GM23338 (cell line): ENCODE measurements at regions not wholly inside any gene's neighbourhood (a gene's known extent, or its start where the extent isn't known, plus 50 kb on each side); places are given as distances from the start of the nearest gene placed in this dataset.

ENCODE experiments used
- ATAC-seq: fragments of 200-7000 bp; cut with Tn5 transposase; 3 replicates; pipeline ENCODE4 v1.9.1; 2020
- DNase-seq: peaks from one replicate; pipeline ENCODE4 v3.0.0-alpha.2; 2015; ENCODE audit warnings: low spot score
- H2AFZ ChIP-seq: fragments of 200-600 bp; sonication (generic); 2 replicates; pipeline ENCODE4 v1.8.0; 2016; ENCODE audit warnings: antibody characterized with exemption, mild to moderate bottlenecking, moderate library complexity
- H3F3A ChIP-seq: fragments of 200-600 bp; sonication (generic); replicated peaks from 2 replicates; pipeline ENCODE4 v1.8.0; 2017; ENCODE audit warnings: antibody characterized with exemption, mixed run types, low read depth
- H3K27ac ChIP-seq: fragments of 200-600 bp; sonication (generic); 2 replicates; pipeline ENCODE4 v1.6.1; 2016; ENCODE audit warnings: low read depth
- H3K27me3 ChIP-seq: fragments of 200-600 bp; sonication (generic); 2 replicates; pipeline ENCODE4 v1.8.0; 2016; ENCODE audit warnings: mild to moderate bottlenecking, mixed run types, moderate library complexity; ENCODE audit not compliant: insufficient read depth
- H3K36me3 ChIP-seq: fragments of 200-600 bp; sonication (generic); 2 replicates; pipeline ENCODE4 v1.8.0; 2016; ENCODE audit warnings: mild to moderate bottlenecking; ENCODE audit not compliant: insufficient read depth
- H3K4me1 ChIP-seq: fragments of 200-600 bp; sonication (generic); 2 replicates; pipeline ENCODE4 v1.8.0; 2016; ENCODE audit warnings: mild to moderate bottlenecking, moderate library complexity; ENCODE audit not compliant: insufficient read depth
- H3K4me2 ChIP-seq: fragments of 200-600 bp; sonication (generic); 2 replicates; pipeline ENCODE4 v1.7.1; 2017; ENCODE audit warnings: mixed run types
- H3K4me3 ChIP-seq: fragments of 200-600 bp; sonication (generic); 2 replicates; pipeline ENCODE4 v1.6.1; 2016; ENCODE audit warnings: mixed run types
- H3K79me2 ChIP-seq: fragments of 200-600 bp; sonication (generic); replicated peaks from 2 replicates; pipeline ENCODE4 v1.8.0; 2017; ENCODE audit warnings: mild to moderate bottlenecking; ENCODE audit not compliant: insufficient read depth
- H3K9me2 ChIP-seq: fragments of 200-600 bp; sonication (generic); 2 replicates; pipeline ENCODE4 v1.8.0; 2017; ENCODE audit not compliant: insufficient read depth
- H4K20me1 ChIP-seq: fragments of 200-600 bp; sonication (generic); replicated peaks from 2 replicates; pipeline ENCODE4 v1.8.0; 2017; ENCODE audit warnings: mild to moderate bottlenecking; ENCODE audit not compliant: insufficient read depth
- H3K27ac Mint-ChIP-seq: 2 replicates; pipeline ENCODE4 v1.8.0; 2020; ENCODE audit warnings: inconsistent platforms, mild to moderate bottlenecking, moderate library complexity, mixed read lengths
- H3K27me3 Mint-ChIP-seq: 3 replicates; pipeline ENCODE4 v1.8.0; 2022; ENCODE audit warnings: low read depth, mild to moderate bottlenecking, moderate library complexity, mixed read lengths, inconsistent platforms; ENCODE audit not compliant: insufficient read depth, poor library complexity
- H3K36me3 Mint-ChIP-seq: 3 replicates; pipeline ENCODE4 v1.8.0; 2021; ENCODE audit warnings: low read depth, mild to moderate bottlenecking, inconsistent platforms, moderate library complexity, mixed read lengths
- H3K4me1 Mint-ChIP-seq: 3 replicates; pipeline ENCODE4 v1.8.0; 2020; ENCODE audit warnings: mild to moderate bottlenecking, inconsistent platforms, mixed read lengths
- H3K4me3 Mint-ChIP-seq: 3 replicates; pipeline ENCODE4 v1.8.0; 2021; ENCODE audit warnings: moderate library complexity, mild to moderate bottlenecking, inconsistent platforms, mixed read lengths
- H3K9me3 Mint-ChIP-seq: 3 replicates; pipeline ENCODE4 v1.8.0; 2020; ENCODE audit warnings: moderate library complexity, mild to moderate bottlenecking, inconsistent platforms, mixed read lengths
- CREB1 ChIP-seq: fragments of 250-450 bp; sonication (Bioruptor Pico); IDR thresholded peaks from 2 replicates; pipeline ENCODE4 v1.5.0; 2020; ENCODE audit warnings: low read depth, mild to moderate bottlenecking, moderate library complexity
- EZH2 ChIP-seq: fragments of 200-600 bp; sonication (generic); IDR thresholded peaks from one replicate; pipeline ENCODE4 v1.8.0; 2017; ENCODE audit warnings: antibody characterized with exemption, mild to moderate bottlenecking, low read depth; ENCODE audit not compliant: unreplicated experiment
- JUNB ChIP-seq: IDR thresholded peaks from one replicate; pipeline ENCODE4 v1.6.1; 2016; ENCODE audit warnings: antibody characterized with exemption; ENCODE audit not compliant: unreplicated experiment
- POLR2AphosphoS5 ChIP-seq: IDR thresholded peaks from 2 replicates; pipeline ENCODE4 v1.6.1; 2016; ENCODE audit warnings: antibody characterized with exemption, low read depth
- REST ChIP-seq: IDR thresholded peaks from one replicate; pipeline ENCODE4 v1.6.1; 2018; ENCODE audit warnings: antibody characterized with exemption; ENCODE audit not compliant: unreplicated experiment
- STAT1 ChIP-seq: IDR thresholded peaks from one replicate; pipeline ENCODE4 v1.6.1; 2016; ENCODE audit warnings: antibody characterized with exemption; ENCODE audit not compliant: unreplicated experiment
- ZNF114 ChIP-seq: fragments of 250-450 bp; sonication (Bioruptor Pico); IDR thresholded peaks from 2 replicates; pipeline ENCODE4 v1.5.0; 2020; ENCODE audit warnings: mild to moderate bottlenecking, moderate library complexity
- ZNF331 ChIP-seq: fragments of 250-450 bp; sonication (Bioruptor Pico); IDR thresholded peaks from 2 replicates; pipeline ENCODE4 v1.5.0; 2020; ENCODE audit warnings: low read depth, mild to moderate bottlenecking, moderate library complexity
- TF ChIP-seq, protein P1 (sequence below): fragments of 250-450 bp; sonication (Bioruptor Pico); IDR thresholded peaks from 2 replicates; pipeline ENCODE4 v1.5.0; 2020; ENCODE audit warnings: mild to moderate bottlenecking, moderate library complexity

GRCh38 chr17:79159926-79160325 lies 85.3 kb downstream of the ENGASE start:
- Mint-ChIP-seq H3K4me3 (no peak overlapping the region), H3K27me3 (peaks cover 16% of the 10 kb centered on the region), H3K36me3 (no peaks in the 10 kb centered on the region), H3K4me1 (peaks cover 13% of the 10 kb centered on the region), H3K27ac (no peak overlapping the region), H3K9me3 (no peaks in the 10 kb centered on the region; the same call in 2 of the 3 replicates)
- DNase-seq: no peak
- Histone ChIP-seq H3K4me2 (no peak overlapping the region), H3F3A (no peaks in the 10 kb centered on the region), H3K27ac (no peak overlapping the region), H4K20me1 (0 out of 2 replicates have a peak, but pooled peaks cover 4% of the 10 kb centered on the region), H3K4me3 (no peak overlapping the region), H3K27me3 (no peaks in the 10 kb centered on the region), H3K79me2 (0 out of 2 replicates have a peak, but pooled peaks cover 3% of the 10 kb centered on the region), H2AFZ (no peak overlapping the region), H3K9me2 (no peaks in the 10 kb centered on the region), H3K4me1 (no peaks in the 10 kb centered on the region), H3K36me3 (no peaks in the 10 kb centered on the region)
- TF ChIP-seq ZNF114 (CRISPR knock-in tag) (no peak), EZH2 (no peak), ZNF331 (CRISPR knock-in tag) (no peak), POLR2AphosphoS5 (no peak), STAT1 (no peak), JUNB (no peak), CREB1 (no peak), REST (no peak)
- TF ChIP-seq, protein P1, sequence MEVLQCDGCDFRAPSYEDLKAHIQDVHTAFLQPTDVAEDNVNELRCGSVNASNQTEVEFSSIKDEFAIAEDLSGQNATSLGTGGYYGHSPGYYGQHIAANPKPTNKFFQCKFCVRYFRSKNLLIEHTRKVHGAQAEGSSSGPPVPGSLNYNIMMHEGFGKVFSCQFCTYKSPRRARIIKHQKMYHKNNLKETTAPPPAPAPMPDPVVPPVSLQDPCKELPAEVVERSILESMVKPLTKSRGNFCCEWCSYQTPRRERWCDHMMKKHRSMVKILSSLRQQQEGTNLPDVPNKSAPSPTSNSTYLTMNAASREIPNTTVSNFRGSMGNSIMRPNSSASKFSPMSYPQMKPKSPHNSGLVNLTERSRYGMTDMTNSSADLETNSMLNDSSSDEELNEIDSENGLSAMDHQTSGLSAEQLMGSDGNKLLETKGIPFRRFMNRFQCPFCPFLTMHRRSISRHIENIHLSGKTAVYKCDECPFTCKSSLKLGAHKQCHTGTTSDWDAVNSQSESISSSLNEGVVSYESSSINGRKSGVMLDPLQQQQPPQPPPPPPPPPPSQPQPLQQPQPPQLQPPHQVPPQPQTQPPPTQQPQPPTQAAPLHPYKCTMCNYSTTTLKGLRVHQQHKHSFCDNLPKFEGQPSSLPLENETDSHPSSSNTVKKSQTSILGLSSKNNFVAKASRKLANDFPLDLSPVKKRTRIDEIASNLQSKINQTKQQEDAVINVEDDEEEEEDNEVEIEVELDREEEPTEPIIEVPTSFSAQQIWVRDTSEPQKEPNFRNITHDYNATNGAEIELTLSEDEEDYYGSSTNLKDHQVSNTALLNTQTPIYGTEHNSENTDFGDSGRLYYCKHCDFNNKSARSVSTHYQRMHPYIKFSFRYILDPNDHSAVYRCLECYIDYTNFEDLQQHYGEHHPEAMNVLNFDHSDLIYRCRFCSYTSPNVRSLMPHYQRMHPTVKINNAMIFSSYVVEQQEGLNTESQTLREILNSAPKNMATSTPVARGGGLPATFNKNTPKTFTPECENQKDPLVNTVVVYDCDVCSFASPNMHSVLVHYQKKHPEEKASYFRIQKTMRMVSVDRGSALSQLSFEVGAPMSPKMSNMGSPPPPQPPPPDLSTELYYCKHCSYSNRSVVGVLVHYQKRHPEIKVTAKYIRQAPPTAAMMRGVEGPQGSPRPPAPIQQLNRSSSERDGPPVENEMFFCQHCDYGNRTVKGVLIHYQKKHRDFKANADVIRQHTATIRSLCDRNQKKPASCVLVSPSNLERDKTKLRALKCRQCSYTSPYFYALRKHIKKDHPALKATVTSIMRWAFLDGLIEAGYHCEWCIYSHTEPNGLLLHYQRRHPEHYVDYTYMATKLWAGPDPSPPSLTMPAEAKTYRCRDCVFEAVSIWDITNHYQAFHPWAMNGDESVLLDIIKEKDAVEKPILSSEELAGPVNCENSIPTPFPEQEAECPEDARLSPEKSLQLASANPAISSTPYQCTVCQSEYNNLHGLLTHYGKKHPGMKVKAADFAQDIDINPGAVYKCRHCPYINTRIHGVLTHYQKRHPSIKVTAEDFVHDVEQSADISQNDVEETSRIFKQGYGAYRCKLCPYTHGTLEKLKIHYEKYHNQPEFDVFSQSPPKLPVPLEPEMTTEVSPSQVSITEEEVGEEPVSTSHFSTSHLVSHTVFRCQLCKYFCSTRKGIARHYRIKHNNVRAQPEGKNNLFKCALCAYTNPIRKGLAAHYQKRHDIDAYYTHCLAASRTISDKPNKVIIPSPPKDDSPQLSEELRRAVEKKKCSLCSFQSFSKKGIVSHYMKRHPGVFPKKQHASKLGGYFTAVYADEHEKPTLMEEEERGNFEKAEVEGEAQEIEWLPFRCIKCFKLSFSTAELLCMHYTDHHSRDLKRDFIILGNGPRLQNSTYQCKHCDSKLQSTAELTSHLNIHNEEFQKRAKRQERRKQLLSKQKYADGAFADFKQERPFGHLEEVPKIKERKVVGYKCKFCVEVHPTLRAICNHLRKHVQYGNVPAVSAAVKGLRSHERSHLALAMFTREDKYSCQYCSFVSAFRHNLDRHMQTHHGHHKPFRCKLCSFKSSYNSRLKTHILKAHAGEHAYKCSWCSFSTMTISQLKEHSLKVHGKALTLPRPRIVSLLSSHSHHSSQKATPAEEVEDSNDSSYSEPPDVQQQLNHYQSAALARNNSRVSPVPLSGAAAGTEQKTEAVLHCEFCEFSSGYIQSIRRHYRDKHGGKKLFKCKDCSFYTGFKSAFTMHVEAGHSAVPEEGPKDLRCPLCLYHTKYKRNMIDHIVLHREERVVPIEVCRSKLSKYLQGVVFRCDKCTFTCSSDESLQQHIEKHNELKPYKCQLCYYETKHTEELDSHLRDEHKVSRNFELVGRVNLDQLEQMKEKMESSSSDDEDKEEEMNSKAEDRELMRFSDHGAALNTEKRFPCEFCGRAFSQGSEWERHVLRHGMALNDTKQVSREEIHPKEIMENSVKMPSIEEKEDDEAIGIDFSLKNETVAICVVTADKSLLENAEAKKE (CRISPR knock-in tag): no peak
- no peak for ATAC-seq
